GM12891 (cell line): ENCODE measurements at regions not wholly inside any gene's neighbourhood (a gene's known extent, or its start where the extent isn't known, plus 50 kb on each side); places are given as distances from the start of the nearest gene placed in this dataset.

Experiments used
- DNase-seq: peaks from one replicate; pipeline ENCODE4 v3.0.0; 2011; ENCODE audit warnings: low spot score; ENCODE audit not compliant: insufficient read length
- FAIRE-seq: peaks from 2 replicates; lab custom pipeline; 2011; peaks lifted over from hg19 to GRCh38; lab: Jason Lieb, UNC
- PAX5 ChIP-seq: IDR thresholded peaks from 2 replicates; pipeline ENCODE4 v1.6.1; 2011; ENCODE audit warnings: low read length, moderate library complexity, mild to moderate bottlenecking; ENCODE audit not compliant: insufficient read depth, severe bottlenecking
- POLR2A ChIP-seq: IDR thresholded peaks from 2 replicates; pipeline ENCODE4 v1.6.1; 2011; ENCODE audit warnings: low read depth, low read length, control low read depth
- POLR2AphosphoS5 ChIP-seq: IDR thresholded peaks from 2 replicates; pipeline ENCODE4 v1.6.1; 2011; ENCODE audit warnings: low read depth, low read length, control low read depth
- POU2F2 ChIP-seq: IDR thresholded peaks from 2 replicates; pipeline ENCODE4 v1.6.1; 2011; ENCODE audit warnings: low read depth, mild to moderate bottlenecking, control low read depth, low read length, moderate library complexity
- SPI1 ChIP-seq: IDR thresholded peaks from 2 replicates; pipeline ENCODE4 v1.6.1; 2011; ENCODE audit warnings: low read depth, low read length, control low read depth
- TAF1 ChIP-seq: IDR thresholded peaks from 2 replicates; pipeline ENCODE4 v1.6.1; 2011; ENCODE audit warnings: low read depth, low read length, control low read depth

DNA sequence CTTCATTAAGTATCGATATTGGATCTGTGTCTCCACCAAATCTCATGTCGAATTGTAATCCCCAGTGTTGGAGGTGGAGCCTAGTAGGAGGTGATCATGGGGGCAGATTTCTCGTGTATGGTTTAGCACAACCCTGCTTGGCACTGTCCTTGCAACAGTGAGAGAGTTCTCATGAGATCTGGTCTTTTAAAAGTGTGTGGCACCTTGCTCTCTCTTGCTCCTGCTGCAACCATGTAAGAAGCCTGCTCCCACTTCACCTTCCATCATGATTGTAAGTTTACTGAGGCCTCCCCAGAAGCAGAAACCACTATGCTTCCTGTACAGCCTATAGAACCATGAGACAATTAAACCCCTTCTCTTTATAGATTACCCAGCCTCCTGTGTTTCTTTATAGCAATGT lies 424.4 kb downstream of the NPHP4 start:
- TF ChIP-seq SPI1: no peak
- no peak for TF ChIP-seq POU2F2
- no peak for TF ChIP-seq POLR2AphosphoS5
- no peak for TF ChIP-seq TAF1
- no peak for TF ChIP-seq PAX5
- no peak for TF ChIP-seq POLR2A
- DNase-seq (no peak), FAIRE-seq (no peak)

DNA sequence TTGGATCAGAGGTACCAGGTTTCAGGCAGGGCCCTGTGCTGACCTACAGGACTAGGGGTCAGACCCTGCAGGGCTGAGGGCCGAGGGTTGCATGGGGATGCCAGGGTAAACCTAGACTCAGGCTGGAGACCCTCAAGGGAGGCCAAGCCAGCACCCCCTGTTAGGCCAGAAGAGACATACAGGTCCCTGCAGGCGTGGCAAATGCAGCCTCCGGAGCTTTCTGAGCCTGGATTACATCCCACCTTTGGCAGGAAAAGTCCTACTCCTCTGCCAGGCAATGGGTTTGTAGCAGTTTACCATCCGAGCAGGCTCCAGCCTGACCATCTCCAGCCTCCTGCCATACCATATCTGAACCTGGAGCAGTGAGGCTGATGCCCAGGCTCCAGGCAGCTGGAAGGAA lies 425.3 kb downstream of the NPHP4 start:
- no peak for TF ChIP-seq POLR2AphosphoS5
- TF ChIP-seq POLR2A: no peak
- TF ChIP-seq POU2F2: no peak
- TF ChIP-seq TAF1: no peak
- TF ChIP-seq PAX5: no peak
- no peak for TF ChIP-seq SPI1
- DNase-seq (no peak), FAIRE-seq (no peak)

DNA sequence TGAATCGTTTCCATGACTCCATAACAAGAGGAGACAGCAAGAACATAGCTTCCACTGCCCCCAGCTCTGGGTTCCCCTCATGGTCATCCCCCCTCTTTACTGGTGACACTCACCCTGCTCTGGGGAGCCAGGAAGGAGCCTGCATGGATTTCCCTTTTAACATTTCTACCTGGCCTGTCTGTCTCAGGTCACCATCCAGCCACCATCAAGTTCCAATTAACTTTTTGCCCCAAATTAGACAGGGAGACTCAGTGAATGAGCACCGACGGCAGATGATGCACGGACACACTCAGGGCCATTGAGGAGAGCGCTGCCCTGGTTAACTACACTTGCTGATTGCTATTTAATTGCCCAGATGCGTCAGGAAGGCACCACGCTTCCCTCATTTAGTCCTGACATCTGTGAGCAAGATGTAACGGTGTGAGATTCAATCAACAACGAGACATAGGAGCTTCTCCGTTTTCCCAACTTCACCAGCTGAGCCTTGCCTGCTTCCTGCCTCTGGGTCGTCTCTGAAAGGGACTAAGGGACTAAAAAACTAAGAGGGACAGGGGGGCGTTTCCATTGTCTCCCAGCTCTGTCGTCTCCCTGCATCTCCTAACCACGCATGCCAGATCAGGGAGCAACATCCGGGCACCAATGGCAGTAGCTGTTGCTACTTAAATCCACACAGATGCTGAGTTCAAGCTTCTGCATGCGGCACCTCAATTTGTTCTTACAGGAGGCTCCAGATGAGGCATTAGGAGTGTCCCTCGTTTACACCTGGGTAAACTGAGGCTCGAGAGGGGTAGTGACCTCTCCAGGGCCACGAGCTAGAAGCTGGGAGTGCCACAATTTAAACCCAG lies 426.7 kb downstream of the NPHP4 start:
- FAIRE-seq (no peak), DNase-seq (no peak)
- TF ChIP-seq SPI1 (no peak), TAF1 (no peak), POU2F2 (no peak), POLR2A (no peak)

DNA sequence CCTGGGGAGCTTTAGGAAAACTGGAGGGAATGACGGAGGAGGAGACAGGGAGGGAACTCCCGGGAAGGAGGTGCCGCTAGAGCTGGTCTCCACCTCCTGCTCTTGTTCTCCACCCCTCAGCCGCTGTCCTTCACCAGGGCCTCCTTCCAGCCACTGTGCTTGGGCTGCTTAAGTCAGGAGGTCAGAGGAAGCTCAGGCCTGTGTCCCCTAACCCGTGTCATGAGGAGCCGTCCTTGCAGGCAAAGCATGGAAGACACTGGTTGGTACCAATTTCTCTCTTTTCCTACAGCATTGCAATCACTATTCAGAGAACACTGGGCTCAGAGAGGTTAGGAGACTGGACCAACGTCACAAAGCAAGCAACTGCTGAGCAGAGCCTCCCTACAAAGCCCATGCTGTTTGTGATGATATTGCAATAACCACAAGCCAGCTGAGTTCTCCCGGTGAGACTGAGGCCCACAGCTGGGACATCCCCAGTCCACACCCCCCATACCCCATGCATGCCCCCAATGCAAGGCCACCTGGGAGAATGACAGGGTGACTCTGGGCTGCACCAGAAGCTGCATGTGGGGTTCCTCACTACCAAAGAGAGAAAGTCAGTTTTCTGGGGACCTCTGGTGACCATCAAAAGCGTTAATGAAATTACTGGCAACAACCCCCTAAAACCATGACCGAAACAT lies 427.5 kb downstream of the NPHP4 start:
- DNase-seq (no peak), FAIRE-seq (no peak)
- TF ChIP-seq PAX5 (no peak), SPI1 (no peak), POLR2A (no peak), POLR2AphosphoS5 (no peak), TAF1 (no peak), POU2F2 (no peak)

DNA sequence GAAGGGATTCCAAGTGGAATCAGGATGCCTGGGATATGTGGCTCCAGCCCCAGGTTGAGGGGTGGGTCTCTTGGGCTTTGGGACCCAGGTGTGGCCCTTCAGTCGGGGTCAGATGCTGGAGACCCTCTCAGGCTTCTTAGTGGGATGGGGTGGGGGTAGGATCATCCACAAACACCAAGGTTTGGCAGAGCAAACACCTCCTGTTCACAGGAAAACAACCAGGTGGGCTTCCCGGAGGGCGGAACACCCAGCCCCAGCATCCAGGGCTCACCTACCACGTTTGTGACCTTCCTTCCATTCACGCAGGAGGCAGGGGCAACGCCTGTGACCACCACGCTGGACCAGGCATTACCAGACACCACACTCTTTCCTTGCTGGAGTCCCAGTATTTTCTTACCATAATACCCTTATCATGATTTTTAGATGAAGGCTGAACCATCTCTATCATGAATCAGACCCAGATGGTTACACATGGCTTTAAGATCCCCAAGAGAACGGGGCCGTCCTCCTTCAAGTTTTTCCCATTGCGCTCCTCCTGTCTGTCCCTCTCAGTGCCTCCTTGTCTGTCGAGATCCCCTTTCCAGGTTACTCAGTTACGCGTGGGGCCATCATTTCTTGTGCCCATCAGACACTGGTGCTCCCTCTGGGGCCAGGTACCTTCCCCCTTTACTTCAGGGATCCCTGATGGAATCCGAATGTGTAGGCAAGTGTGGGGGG lies 428.2 kb downstream of the NPHP4 start:
- DNase-seq: no peak
- FAIRE-seq: no peak
- TF ChIP-seq TAF1 (no peak), POU2F2 (no peak), SPI1 (no peak), POLR2AphosphoS5 (no peak), POLR2A (no peak)

DNA sequence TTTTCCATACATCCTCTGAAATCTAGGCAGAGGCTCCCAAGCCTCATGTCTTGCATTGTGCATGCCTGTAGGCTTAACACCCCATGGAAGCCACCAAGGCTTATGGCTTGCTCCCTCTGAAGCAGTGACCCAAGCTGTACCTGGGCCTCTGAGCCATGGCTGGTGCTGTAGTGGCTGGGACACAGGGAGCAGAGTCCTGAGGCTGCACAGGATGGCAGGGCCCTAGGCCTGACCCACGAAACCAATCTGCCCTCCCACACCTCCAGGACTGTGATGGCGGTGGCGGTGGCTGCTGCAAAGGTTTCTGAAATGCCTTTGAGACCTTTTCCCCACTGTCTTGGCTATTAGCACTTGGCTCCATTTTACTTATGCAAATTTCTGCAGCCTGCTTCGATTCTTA lies 429.5 kb downstream of the NPHP4 start:
- FAIRE-seq: no peak
- DNase-seq: no peak
- TF ChIP-seq PAX5 (no peak), POLR2AphosphoS5 (no peak), SPI1 (no peak), POLR2A (no peak), POU2F2 (no peak), TAF1 (no peak)

DNA sequence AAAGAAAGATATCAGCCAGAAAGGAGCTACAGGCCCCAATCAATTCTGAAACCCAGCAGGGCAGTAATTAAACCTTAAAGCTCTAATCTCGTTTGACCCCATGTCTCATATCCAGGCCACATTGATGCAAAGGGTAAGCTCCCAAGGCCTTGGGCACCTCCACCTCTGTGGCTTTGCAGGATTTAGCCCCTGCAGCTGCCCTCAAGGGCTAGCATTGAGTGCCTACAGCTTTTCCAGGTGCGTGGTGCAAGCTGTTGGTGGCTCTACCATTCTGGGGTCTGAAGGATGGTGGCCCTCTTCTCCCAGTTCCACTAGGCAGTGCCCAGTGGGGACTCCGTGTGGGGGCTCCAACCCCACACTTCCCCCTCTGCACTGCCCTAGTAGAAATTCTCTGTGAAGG lies 429.9 kb downstream of the NPHP4 start:
- no peak for DNase-seq
- FAIRE-seq: no peak
- TF ChIP-seq PAX5 (no peak), SPI1 (no peak), POLR2A (no peak), POU2F2 (no peak), POLR2AphosphoS5 (no peak), TAF1 (no peak)

DNA sequence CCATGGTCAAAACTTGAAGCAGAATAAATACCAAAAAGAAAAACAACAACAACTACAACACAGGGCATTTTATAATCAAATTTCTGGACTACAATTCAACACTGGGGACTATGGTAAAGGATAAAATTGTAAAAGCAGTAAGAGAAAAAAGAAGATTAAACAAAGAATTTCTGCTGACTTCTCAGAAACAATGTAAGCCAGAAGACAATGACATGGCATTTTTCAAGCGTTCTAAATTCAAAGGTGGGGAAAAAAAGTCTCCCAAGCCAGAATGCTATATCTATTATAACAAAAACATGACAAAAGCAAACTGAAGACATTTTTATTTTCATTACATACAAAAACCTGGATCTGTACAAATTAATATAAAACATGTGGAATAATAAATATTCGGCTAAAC lies 433.1 kb downstream of the NPHP4 start:
- DNase-seq: no peak
- TF ChIP-seq POLR2A (no peak), POLR2AphosphoS5 (no peak), PAX5 (no peak), TAF1 (no peak), SPI1 (no peak), POU2F2 (no peak)
- FAIRE-seq: no peak

DNA sequence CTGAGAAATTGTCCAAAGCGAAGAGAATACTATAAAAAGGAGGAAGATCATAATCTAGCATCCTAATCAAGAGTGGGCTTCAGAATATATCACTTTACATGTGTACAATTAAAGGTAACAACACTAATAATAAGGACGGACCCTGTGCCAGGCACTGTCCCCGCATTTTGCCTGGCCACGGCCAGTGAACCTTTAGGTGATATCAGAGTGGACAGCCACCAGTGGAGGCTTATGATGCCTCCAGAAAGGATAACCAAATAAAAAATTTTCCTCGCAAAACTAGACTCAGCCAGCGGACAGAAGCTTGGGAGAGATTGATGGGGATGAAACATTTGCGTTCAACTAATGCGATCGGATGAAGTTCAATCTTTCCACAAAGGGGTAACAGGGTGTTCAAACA lies 436.4 kb downstream of the NPHP4 start:
- TF ChIP-seq POLR2A (no peak), POU2F2 (no peak), POLR2AphosphoS5 (no peak), PAX5 (no peak), SPI1 (no peak), TAF1 (no peak)
- FAIRE-seq (no peak), DNase-seq (no peak)

DNA sequence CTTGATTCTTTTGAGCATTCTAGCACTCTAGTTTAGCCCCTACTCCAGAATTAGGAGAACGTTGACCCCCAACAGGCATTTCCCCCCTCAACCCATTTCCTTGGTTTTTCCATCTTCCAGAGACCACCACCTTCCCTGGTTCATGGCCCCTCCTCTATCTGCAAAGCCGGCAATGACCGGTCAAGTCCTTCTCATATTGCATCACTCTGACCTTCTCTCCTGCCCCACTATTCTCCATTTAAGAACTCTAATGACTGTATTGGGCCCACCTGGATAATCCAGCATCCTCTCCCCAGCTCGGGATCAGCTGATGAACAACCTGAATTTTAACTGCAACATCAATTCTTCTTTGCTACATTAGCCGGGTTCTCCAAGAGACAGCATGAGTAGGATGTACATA lies 437.4 kb downstream of the NPHP4 start:
- DNase-seq (no peak), FAIRE-seq (no peak)
- TF ChIP-seq SPI1 (no peak), TAF1 (no peak), POLR2AphosphoS5 (no peak), POU2F2 (no peak), PAX5 (no peak), POLR2A (no peak)
